GM03348 (cell line): ENCODE measurements at regions not wholly inside any gene's neighbourhood (a gene's known extent, or its start where the extent isn't known, plus 50 kb on each side); places are given as distances from the start of the nearest gene placed in this dataset.

ENCODE experiments used
- DNase-seq: peaks from one replicate; pipeline ENCODE4 v3.0.0; 2012; ENCODE audit warnings: low spot score

DNA sequence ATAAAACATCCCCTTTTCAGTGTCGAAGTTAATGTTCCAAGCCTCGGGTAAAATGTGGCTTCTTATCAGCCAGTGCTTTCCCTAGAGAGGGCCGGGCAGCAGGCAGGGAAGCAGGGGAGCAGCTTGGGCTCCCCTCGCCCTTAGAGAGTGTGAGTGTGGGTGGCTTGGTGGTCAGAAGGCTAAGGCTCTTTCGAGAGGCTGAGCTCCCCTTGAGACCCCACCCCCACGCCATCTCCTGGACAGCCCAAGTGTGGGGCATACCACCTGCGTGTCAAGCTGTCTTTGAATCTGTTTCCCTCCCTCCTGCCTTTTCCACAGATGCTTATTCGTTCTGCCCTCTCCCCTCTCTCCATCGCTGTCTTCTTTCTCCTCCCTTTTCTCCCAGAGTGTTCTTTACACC lies 95.1 kb upstream of the FOXP4 start:
- DNase-seq: no peak

DNA sequence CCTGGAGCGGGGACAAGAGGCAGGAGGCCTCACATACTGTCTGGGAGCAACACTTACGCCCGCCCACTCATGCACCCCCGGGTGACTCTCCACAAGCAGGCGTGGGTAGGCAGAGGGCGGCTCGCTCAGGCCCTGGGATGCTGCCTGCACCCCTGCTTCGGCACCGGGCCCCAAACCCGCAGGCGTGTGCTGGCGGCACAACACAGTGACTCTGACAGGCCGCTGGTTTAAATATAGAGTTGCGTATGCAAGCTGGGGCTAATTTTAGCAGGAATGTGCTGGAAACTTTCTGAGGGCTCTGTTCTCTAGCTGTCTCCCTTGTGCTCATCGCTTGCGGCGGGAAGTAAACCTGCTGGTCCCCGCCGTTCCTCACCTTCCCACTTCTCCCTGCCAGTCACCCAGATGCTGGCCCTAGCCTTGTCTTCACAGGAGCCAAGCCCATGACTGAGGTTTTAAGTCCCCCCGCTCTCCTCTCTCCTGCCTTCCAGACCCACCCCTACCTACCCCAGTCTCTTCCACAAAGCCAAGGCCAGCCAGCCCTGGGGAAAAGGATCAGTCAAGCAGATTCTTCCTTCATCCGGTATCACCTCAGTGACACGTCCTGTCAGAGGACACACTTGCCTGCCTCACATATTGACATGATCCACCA lies 94.5 kb upstream of the FOXP4 start:
- DNase-seq: peak; percentile 68

DNA sequence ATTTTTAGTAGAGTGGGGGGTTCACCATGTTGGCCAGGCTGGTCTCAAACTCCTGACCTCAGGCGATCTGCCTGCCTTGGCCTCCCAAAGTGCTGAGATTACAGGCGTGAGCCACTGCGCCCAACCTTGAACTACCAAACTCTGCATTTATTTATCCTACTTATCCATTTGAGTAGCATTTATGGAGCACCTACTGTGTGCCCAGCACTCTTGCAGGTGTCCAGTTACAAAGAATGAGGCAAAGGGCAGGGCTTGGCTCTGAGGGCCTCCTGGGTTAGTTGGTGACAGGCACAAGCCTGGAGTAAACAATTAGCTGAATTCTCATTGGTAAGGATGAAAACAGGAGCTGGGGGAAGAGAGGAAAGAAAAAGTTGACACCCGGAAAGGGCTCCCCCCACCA lies 93.4 kb upstream of the FOXP4 start:
- no peak for DNase-seq

DNA sequence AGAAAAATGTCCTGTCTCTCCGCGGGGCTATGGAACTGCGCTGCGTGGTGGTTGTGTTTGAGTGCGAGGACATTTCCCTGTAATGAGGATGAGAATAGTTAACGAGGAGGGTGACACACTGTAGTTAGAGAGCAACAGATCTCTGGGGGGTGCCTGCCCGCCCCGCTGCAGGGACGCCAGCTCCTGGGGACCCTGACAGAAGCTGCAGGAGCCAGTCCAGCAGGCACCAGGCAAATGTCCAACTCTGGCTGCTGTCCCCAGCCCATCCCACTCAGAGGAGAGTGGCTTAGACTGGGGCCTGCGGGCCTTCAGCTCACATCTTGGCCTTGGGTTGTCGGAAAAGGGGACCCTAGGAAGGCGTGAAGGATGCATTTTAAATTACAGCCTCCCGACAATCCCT lies 92.9 kb upstream of the FOXP4 start:
- no peak for DNase-seq

DNA sequence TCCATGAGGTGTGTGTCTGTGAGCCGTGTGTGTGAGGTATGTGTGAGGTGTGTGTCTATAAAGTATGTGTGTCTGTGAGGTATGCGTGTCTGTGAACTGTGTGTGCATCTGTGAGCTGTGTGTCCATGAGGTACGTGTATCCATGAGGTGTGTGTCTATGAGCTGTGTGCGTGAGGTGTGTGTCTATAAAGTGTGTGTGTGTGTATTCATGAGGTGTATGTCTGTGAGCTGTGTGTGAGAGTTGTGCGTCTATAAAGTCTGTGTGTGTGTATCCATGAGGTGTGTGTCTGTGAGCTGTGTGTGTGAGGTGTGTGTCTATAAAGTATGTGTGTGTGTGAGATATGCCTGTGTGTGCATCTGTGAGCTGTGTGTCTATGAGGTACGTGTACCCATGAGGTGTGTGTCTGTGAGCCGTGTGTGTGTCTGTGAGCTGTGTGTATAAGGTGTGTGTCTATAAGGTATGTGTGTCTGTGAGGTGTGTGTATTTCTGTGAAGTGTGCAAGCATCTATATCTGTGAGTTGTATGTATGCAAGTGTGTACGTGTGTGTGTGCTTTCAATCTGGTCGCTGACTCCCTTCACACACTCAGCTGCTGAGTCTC lies 91.9 kb upstream of the FOXP4 start:
- DNase-seq: no peak

DNA sequence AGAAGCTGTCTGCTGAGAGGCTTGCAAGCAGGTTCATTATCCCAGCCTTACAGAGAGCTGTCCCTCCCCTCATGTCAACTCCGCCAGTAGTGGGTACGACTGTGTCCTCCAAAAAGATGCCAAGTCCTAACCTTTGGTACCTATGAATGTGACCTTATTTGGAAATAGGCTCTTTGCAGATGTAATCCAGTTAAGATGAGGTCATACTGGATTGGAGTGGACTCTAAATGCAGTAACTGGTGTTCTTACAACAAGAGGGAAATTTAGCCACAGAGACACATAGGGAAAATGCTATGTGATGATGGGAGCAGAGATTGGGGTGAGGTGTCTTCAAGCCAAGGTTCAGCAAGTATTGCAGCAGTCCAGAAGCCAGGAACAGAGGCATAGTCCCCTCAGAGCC lies 90.8 kb upstream of the FOXP4 start:
- no peak for DNase-seq

DNA sequence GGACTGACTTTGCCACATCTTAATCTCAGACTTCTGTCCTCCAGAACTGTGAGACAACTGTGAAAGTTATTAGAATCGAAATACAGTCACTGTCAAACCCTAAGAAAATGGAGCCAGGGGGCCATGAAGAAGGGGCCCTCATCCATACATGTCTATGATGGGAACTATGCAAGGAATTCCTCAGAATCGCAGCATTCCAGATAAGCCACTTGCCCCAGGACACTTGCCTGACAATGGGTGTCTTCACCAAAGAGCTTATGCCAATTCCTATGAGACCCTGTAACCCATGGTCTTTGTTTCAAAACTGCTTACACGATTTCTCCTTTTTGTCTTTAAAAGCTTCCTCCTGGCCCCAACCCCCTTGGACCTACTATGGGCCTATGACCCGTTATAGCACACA lies 90.4 kb upstream of the FOXP4 start:
- no peak for DNase-seq

DNA sequence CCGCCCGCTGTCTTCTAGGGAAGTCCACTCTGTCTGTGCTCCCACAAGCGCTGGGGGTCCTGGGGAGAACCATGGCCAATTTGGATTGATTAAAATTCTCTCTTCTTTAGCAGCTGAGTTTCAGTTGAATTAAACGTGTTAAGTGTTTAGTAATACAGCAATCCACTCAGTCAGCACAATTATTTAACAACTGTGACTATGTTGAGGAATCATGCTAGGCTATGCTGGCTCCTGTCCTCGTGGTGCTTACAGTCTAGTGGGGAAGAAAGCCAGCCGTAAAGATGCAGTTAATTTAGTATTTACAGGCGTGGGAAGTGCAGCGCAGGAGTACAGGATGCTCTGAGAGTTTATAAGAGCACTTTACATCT lies 88.9 kb upstream of the FOXP4 start:
- no peak for DNase-seq

DNA sequence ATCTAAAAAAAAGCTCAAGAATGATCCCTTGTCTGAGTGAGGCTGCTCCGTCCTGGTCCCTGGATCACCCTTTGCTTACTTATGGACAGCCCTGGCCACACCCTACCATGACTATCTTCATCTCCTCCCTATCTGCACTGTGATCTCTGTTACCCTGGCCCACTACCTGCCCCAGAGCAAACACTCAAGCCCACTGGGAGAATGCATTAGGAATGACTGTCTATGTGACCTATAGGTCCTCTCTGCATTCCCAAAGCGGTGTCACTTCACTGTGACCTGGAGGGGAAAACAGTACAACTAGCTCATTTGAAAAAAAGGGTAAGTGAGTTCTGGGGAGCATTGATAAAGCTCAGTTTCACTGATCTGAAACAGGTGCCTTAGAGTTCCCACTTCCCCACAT lies 86.4 kb upstream of the FOXP4 start:
- no peak for DNase-seq

DNA sequence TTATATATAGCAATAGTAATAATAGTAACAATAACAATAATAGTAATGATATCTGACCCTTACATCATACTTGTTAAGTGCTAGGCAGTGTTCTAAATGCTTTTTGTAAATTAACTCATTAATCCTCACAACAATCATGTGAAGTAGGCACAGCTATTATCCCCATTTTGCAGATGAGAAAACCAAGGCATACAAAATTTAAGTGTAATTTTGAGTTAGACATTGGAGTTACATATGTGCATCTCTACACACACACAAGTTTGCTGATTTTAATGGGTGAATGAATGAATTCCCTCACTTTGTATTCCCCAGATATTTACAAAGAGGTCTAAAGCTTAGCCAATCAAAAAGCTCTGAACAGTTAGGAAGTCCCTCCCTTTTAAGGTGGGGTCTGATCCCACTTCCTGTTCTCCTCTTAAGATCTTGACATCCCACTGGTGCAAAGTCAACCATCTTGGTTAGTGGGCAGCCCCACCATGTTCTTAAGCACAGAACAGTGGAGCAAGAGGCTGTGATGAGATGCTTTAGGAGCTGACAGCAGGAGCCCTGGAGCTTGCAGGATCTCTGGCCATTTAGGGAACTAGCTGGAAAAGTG lies 85.3 kb upstream of the FOXP4 start:
- no peak for DNase-seq

DNA sequence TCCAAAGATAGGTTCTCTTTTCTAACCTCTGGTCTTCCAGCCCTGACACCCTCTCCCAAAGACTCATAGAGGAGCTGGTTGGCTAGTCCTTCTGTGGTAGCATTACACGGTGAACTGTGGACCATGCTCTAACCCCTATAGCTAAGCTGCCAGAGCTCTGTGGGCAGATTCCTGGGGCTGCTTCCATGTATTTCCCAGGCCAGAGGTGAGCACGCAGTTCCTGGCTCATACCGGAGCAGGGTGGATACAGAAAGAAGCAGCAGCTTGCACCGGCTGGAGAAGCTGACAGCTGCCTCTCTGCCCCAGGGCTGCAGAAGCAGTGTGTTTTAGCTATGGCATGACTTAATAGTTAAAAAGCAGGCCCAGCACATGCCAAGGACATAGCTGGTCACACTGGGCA lies 84.1 kb upstream of the FOXP4 start:
- DNase-seq: no peak

DNA sequence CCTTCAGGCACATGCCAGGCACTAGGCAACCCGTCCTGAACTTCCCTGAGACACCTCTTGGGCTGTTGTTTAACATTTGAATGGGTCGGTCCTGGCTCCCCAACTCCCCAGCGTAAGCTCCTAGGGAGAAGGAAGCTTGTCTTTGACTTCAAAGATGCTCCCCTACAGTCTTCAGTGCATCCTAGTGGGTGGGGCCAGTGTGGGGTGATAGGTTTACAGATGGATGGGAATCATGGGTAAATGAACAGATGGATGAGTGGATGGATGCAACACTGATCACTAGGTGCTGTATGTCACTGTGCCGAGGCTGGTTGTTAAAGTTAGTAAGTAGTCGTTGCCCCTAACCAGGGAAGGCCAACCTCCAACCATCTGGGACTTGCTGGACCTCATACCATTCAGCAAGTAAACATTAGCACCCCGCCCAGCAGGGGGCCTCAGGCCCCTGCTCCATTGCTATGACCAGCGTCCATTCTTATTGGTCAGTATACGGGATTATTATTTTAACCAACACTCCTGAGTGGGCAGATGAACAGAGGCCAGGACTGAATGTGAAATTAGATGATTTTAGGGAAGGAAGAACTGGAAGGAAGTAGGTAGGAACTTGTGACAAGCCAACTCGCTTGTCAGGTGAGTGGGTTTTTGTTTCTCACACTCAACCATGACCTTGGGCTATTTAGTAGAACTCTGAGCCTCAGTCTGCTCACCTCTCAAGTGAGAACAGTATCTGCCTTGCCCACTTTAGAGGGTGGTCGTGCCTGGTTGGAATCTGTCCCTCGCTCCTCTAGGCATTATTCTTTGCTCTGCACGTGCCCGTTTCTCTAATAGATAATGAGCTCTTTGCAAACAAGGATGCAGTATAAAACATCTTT lies 82.9 kb upstream of the FOXP4 start:
- DNase-seq: peak; percentile 84

DNA sequence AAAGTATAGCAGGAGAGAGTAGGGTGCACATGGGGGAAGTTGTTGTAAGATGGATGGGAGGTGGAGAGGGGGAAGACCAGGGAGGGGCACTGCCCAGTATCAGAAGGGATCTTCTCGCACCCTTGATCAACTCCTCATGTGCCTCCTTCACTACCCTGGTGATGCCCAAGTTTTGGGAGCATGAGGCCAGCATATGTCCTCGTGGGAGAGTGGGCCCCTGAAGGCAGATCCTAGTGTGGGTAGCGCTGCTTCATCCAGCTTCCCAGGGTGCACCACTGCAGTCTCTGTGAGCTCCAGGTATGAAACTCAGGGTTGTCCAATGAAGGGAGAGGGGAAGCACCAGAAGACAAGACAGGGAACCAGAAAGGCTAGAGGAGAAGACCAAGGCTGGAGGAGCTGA lies 82.2 kb upstream of the FOXP4 start:
- DNase-seq: no peak

DNA sequence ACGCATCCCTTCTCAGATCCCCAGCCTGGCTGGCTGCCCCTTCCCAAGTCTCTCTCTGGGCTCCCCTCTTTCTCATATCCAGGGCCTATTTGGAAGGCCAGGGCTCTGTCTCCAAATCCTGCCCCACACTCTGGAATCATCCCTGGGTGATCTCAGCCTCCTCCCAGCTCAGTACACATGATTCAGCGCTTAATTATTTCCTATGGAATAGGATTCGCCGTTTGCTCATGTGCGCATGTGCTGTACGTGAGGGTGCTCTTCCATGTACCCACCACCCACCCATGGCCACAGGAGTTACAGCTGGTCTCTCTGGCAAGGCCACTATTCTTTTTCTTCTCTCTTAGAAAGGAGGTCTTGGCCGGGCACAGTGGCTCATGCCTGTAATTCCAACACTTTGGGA lies 81.7 kb upstream of the FOXP4 start:
- peak; percentile 49 for DNase-seq

DNA sequence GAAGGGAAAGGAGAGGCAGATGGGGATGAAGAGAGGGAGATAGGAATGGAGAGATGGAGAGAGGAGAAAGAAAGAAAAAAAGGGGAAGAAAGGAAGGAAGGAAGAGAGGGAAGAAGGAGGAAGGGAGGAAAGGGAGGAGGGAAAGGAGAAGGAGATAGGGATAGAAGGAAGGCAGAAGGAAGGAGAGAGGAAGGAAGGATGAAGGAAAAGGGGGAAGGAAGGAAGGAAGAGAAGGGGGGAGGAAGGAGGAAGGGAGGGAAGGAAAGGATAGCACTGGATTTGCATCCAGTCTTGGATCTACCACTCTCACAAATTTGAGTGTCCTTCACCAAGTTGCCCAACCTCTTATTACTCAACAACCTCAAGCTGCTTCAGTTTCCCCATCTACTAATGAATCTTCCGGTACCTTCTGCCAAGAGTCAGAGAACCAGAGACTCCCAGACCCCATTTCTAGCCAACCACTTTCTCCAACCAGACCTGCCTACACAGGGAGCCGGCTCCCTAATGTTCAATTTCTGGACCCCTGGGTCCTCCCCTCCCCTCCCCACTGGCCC lies 79.7 kb upstream of the FOXP4 start:
- DNase-seq: peak; percentile 41

DNA sequence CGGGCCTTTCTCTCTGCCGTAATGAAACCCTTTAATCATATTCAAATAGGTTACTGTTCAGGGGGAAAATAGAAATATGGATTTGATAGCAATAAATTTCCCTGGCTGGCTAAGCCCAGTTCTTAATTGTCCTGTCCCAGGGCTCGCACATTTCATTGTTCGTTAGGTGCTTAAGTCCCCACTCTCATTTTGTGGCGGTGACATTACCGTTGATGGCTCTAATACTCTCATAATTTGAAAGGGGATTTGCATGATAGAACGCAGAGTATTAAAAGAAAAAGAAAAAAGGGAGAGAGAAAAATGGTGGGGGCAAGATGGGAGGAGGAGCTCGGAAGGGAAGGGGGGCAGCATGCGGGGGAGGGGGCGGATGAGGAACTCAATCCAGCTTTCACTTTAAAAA lies 79.1 kb upstream of the FOXP4 start:
- DNase-seq: no peak

DNA sequence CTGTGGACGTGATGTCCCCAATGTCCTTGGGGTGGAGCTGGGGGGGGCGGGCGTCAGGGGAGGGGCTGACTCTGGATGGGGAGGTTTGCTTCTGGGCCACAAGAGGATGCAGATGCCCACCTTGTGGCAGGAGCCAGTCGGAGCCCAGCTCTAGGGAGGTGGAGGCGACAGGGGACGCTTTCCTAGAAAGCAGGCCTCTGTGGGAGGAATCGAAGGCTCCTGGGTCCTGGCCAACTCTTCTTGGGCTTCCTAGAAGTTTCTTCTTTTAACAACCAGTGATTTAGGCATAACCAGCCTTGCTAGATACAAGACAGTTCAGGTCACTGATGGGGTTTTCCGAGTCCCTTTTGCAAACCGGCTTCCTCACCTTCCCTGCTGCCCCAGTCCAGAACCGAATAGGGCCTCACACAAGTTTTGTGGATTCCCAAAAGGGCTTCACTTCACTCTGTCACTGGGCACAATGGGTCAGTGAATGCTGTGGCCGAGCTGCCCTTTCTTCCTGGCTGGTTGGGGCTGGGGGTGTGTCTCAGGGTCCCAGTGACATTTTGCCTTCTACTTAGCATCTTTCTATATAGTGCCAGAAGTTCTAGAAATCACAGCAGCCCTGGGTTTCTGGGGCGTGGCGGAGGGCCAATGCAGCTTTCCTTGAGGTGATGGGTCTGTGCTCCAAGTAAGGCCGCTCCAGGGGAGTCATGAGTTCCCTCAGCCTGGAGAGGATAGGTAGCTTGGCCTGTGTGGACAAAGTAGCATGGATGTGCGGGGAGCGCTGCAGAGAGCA lies 78.4 kb upstream of the FOXP4 start:
- no peak for DNase-seq

DNA sequence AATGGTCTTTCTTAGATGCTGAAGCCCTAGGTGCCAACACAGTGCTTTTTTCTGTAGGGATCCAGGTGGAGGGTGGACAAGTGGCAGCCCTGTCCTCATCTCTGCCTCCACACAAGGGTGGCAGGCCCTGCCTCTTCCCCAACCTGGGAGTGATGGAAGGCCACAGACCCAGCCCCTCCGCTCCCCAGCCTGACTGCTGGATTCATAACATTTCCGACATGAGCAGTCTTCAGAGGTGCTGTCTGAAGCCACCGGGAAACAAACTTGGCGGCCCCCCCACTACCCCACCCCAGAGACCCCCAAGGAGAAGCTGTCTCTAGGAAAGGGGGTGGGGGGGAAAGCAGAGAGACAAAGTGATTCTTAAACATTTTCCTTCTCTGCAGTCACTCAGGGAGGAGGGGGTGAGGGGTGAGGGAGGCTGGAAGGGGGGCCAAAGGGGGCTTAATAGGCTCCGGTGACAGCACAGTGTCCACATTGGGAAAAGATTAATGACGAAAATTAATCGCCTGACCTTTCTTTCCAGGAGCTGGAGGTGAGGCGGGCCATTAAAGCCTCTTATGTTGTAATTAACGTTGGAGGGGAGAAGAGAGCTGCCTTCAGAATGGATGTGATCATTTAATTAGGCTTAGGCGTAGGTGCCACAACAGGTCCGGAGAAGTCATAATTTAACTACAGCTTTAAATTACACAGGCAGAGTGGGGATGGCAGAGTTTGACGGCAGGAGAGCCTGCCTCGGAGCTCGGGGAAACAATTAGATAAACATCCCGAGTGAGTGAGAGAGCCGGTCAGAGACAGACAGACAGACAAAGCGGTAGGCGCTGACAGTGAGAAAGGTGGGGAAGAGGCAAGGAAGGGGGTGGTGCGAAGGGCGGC lies 76.8 kb upstream of the FOXP4 start:
- no peak for DNase-seq

DNA sequence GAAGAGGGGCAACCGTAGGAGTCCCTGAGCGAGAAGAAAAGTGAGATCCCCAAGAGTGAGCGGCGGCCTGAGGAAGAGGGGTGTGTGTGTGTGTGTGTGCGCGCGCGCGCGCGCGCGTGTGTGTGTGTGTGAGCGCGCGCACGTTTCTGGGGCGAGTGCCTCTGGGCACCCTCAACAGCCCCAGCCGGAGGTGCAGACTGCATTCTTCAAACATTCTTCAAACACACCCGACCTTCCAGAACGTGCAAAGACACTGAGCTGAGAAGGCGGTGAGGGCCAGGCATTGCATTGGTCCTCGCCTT lies 76.2 kb upstream of the FOXP4 start:
- DNase-seq: peak; percentile 41

DNA sequence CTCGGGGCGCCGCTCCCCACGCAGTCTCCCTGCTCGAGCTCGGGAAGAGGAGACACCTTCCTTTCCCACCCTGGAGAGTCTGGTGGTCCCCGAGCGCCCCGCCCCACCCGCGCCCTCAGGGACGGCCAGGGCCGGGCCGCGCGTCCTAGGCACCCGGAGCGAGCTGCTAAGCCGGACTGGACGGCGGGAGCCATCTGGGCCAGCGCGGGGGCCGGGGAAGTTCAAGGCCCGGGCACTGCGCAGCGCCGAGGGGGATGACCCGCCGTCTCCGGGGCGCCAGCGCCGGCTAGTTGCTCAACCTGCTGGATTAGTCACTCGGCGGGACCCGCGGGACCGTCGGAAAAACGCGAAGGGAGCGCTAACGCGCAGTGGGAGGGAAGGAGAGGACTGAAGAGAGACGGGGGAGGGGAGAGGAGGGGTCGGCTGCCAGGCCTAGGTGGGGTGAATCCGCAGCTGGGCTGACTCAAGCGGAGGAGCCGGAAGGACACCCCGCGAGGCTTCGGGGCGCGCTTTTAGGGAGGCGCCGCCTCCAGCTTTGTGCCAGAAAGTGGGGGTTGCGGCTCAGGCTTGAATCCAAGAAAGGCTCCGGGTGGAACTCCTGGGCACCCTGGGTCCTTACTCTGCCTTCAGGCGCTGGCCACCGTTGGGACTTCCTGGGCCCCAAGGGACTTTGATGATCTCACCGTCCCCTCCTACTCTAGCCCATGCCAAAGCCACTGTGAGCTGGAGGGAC lies 75.7 kb upstream of the FOXP4 start:
- peak; percentile 44 for DNase-seq
